HG03135 (cell line): ENCODE measurements at regions not wholly inside any gene's neighbourhood (a gene's known extent, or its start where the extent isn't known, plus 50 kb on each side); places are given as distances from the start of the nearest gene placed in this dataset.
"Not testable (repeated sequence)": the region's sequence is repeated elsewhere in the genome, so short reads cannot be mapped to it uniquely, and the experiment has no call there.

Source experiments
- ATAC-seq: cut with Tn5 transposase; IDR thresholded peaks from one replicate; pipeline ENCODE4 v1.9.1; 2021; ENCODE audit warnings: mild to moderate bottlenecking, moderate library complexity; ENCODE audit not compliant: unreplicated experiment

DNA sequence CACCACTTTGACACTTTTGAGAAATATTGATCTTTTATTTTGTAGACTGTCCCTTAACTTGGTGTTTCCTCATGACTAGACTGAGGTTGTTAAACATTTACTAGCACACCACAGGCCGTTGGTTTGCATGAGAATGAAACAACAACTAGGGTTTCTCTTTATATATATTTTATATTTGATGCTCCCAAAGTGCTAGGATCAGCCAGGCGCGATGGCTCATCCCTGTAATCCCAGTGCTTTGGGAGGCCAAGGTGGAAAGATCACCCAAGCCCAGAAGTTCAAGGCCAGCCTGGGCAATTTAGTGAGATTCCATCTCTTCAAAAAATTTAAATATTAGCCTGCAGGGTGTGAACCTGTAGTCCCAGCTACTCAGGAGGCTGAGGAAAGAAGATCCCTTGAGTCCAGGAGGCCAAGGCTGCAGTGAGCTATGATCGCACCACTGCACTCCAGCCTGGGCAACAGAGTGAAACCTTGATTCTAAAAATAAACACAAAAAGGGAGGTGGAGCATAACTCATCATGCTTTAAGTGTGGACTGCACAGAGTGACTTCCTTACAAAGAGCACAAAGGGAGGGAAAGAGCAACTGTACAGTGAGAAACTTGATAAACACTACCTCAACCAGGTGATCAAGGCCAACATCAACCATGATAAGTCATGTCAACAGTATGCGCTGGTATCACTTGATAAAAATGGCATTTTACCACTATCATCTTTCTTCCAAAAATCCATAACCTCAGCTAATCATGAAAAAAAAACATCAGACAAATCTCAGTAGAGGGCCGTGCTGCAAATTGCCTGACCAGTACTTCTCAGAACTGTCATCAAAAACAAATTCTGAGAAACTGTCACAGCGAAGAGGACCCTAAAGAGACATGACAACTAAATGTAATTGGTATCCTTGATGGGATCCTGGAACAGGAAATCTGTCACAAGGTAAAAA, 72.8 kb upstream of the ATF7IP2 start:
- peak; percentile 77 for ATAC-seq

DNA sequence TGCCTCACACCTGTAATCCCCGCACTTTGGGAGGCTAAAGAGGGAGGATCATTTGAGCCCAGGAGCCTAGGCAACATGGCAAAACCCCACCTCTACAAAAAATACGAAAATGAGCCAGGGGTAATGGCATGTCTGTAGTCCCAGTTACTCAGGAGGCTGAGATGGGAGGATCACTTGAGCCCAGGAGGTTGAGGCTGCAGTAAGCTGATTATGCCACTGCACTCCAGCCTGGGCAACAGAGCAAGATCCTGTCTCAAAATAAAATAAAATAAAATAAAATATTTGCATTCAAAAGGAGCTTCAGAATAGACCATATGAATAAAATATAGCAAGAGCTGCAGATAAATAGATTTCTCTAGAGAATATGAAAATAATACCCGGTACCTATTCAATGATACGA, 71.5 kb upstream of the ATF7IP2 start:
- no peak for ATAC-seq

DNA sequence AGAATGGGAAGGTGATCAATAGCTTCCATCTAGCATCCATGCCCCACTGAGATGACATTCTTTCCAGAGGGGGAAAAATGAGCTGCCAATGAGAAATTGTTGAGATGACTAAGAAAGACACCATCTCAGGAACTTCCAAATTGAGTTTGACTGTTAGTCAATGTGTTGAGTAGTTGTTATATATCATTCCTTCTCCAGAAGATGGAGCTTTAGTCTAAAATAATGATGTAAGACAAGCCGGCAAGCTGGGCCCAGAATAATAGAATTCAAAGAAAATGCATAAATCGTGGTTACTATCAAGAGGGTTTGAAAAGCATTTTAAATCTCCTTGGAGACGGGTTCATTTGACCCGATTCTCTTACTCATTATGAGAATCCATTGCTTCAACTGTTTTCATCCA, 71.0 kb upstream of the ATF7IP2 start:
- no peak for ATAC-seq

DNA sequence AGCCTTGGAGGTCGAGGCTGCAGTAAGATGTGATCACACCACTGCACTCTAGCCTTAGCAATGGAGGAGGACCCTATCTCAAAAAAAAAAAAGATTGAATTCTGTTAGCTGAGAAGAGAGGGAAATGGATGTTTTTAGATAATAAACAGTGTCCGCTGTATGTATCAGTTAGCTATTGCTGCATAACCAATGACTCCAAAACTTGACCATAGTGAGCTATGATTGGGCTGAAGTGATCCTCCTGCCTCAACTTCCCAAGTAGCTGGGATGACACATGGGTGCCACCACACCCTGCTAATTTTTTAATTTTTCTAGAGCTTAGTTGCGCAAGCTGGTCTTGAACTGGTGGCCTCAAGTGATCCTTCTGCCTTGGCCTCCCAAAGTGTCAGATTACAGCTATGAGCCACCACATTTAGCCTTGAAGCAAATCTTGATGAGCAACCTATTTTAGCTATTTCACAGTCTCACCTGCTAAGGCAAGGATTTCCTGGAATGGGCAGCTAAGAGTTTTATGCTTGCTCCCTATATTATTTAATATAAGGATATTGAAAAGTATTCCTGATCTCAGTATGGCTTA, 68.3 kb upstream of the ATF7IP2 start:
- ATAC-seq = no peak

DNA sequence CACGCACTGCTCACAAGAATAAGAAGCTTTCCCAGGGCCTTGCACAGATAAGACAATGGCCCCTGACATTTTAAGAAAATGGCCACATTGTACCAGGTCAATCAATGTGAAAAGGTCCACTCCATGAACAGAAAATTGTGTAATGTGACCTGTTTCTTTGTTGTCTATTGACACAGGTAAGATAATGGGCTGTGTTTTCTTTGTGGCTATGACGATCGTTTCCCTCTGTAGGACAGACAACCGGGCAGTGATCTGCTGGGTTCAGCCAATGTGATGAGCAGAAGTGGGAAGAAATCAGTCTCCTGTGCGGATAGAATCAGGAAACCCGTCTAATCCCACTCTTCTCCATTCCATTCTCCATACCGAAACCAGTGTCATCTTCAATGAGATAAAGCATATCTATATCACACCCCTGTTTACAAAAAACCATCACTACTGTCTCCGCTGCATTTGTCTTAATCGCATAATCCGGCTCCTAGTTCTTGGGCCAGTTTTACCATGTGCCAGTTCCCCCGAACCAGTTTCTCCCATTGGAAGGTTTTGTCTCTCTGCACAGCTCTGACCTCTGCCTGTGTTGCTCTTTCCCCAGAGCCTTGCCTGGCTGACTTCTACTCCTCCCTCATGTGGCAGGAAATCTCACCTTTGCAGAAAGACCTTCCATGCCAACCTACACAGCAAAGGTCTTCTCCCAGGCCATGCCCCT, 66.9 kb upstream of the ATF7IP2 start:
- ATAC-seq = no peak

DNA sequence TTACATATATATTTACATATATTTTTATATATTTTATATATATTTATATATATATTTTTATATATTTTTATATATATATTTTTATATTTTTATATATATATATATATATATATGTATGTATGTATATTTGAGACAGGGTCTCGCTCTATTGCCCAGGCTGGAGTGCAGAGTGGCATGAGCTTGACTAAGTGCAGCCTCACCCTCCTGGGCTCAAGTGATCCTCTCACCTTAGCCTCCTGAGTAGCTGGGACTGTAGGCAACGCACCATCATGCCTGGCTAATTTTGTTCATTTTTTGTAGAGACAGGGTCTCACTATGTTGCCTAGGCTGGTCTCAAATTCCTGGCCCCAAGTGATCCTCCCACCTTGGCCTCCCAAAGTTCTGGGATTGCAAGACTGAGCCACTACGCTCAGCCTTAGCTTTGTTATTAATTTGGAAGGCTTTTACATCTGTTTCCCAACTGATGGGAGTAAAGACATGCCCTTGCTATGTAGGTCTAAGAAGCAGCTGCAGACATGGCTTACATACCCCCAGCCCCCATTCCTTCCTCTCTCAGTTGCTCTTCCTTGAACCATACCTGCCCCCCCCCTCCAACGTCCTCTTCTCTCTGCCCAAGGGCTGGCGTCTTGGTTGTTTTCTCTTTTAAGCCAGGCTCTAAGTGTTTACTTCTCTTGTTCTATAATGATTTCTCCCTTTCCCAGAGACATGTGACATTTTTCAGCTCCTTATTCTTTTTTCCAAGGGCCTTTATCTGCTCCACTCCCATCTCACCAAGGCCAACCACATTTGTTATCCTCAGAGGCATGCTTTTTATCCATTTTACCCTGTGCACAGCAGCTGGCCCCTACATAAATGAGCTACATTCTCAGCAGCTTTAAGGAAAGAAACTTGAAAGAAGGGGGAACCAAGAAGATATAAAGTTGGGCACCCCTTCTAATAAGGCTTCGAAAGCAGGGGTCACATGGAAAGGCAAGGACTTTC, 64.2 kb upstream of the ATF7IP2 start:
- no peak for ATAC-seq

DNA sequence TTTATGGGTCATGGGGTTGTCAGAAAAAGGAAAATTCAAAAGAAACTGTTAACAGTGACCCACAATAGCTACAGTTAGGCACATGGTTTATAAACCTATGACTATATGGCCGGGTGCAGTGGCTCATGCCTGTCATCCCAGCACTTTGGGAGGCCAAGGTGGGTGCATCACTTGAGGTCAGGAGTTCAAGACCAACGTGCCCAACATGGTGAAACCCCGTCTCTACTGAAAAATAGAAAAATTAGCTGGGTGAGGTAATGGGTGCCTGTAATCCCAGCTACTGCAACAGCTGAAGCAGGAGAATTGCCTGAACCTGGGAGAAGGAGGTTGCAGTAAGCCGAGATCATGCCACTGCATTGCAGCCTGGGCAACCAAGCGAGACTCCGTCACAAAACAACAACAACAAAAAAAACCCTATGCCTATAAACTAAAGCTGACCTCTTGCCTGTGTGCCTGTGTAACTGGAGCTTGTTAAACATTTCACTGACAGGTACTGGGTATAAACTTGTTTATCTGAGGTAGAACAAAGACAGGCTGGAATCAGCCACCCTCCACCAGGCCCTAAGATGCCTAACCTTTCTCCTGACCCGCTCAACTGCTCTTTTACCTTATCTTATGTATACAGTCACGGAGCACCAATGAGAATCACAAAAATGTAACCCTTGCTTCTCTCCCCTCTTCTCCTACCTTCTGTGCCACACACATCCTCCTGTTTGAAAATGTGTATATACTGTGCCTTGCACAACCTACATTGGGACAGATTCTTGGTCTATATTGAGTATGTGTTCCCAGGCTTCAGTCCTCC, 62.9 kb upstream of the ATF7IP2 start:
- ATAC-seq = no peak

DNA sequence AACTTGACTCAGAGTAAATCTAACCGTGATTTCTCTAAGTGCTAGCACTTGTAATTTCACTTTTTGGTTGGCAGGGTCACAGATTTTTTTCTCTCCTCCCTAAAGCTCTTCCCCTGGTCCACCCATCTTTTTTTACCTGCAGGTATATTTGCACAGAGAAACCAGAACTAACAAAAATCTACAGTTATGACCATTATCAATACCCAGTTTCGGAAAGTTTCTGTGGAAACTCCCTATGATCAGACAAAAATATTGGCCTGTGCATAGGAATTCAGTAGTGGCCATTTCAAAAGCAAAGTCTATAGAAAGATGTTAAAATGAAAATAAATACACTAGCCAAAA, 62.4 kb upstream of the ATF7IP2 start:
- no peak for ATAC-seq

DNA sequence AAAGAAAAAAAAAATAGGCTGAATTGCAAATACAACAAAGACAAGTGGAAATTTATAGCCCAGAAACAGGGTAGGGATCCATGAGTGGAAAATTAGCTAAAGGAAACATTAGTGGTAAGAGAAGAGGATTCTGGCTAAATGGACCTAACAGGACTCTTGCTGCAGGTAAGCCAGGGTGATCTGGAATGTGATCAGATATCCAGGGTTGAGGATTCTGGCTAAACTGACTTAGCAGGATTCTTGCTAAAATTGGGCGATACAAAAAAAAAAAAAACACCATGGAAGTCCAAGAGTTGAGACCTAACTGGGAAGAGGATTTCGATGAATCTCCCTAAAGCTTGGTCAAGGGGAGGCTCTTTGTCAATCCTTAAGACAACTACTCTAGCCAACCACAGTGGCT, 61.7 kb upstream of the ATF7IP2 start:
- no peak for ATAC-seq

DNA sequence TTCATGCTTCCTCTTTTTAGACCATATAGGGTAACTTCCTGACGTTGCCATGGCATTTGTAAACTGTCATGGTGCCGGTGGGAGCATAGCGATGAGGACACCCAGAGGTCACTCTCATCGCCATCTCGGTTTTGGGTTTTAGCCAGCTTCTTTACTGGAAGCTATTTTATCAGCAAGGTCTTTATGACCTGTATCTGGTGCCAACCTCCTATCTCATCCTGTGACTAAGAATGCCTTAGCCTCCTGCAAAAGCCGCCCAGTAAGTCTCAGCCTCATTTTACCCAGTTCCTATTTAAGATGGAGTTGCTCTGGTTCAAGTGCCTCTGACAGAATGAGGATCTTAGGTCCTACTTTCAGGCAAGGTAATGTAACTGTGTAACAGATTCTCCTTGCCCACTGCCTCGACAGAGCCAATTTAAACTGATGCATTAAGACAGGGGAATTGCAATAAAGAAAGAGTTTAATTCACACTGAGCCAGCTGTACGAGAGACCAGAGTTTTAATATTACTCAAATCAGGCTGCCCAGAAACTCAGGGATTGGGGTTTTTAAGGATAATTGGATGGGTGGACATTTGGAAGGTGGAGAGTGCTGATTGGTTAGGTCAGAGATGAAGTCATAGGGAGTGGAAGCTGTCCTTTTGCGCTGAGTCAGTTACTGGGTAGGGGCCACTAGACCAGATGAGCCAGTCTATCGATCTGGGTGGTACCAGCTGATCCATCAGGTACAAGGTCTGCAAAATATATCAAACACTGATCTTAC, 59.9 kb upstream of the ATF7IP2 start:
- ATAC-seq = no peak

DNA sequence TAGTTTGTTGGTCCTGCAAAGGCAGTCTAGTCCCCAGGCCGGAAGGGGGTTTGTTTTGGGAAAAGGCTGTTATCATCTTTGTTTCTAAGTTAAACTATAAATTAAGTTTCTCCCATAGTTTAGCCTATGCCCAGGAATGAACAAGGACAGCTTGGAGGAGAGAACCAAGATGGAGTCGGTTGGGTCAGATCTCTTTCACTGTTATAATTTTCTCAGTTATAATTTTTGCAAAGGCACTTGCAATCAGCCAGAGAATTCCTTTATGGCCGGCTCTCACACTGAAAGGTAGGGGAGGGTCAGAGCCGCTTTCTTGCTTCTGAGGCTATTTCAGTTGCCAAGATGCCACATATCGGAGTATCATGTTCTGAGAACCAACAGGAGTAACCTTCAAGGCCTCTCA, 59.2 kb upstream of the ATF7IP2 start:
- ATAC-seq = no peak

DNA sequence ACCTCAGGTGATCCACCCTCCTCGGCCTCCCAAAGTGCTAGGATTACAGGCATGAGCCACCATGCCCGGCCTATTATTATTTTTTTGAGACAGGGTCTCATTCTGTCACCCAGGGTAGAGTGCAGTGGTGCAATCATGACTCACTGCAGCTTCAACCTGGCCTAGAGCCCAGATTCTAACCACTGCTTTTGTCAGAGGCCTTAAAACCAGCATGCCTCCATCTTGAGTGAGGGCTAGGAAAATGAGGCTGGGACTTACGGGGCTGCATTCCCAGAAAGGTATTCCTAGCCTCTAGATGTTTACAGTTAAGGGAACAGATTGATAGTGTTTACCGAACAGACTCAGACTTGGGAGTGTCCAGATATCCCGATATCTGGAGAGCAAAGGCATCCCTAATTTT, 57.6 kb upstream of the ATF7IP2 start:
- ATAC-seq = not testable (repeated sequence)

DNA sequence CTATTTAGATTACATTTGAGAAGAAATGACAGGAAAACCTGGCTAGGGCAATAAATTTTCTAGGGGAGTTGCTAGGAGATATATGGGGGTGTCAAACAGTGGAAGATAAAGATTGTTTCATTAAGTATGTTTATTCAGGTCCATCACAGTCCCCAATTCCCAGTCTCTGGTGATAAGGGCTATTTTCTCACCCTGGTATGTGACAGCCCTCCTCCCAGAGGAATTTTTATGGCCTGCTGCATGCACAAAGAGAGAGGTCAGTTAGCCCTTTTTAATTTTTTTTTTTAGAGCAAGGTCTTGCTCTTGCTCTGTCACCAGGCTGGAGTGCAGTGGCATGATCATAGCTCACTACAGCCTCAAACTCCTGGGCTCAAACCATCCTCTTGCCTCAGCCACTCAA, 53.6 kb upstream of the ATF7IP2 start:
- ATAC-seq = no peak

DNA sequence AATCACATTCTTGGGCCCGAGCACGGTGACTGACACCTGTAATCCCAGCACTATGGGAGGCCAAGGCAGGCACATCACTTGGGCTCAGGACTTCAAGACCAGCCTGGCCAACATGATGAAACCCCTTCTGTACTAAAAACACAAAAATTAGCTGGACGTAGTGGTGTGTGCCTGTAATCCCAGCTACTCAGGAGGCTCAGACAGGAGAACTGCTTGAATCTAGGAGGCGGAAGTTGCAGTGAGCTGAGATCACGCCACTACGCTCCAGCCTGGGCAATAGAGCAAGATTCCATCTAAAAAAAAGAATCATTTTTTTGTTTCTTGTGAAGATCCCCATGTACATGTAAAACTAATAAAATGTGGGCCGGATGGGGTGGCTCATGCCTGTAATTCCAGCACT, 53.1 kb upstream of the ATF7IP2 start:
- ATAC-seq = no peak

DNA sequence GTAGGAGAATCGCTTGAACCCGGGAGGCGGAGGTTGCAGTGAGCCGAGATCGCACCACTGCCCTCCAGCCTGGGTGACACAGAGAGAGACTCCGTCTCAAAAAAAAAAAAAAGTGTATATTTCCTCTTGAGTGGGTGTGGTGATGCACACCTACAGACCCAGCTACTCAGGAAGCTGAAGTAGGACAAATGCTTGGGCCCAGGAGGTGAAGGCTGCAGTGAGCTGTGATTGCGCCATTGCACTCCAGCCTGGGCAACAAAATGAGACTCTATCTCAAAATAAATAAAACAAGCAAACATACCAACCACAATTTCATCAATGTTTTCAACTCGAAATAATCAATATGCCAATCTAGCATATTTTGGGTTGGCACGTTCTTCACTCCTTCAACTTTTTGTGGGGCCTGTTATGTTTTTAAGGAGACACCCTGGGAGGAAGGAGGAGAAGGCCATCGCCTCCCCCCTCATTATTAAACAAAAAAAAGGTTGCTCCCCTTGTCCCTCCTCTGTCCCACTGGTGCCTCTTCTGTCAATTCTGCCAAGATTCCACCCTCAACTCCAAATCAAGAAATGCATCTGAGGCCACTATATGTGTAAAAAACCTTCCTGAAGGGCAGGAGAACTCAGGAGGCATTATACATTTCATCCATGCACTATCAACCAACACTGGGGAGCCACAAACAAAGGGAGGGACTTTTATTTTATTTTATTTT, 52.4 kb upstream of the ATF7IP2 start:
- ATAC-seq = no peak

DNA sequence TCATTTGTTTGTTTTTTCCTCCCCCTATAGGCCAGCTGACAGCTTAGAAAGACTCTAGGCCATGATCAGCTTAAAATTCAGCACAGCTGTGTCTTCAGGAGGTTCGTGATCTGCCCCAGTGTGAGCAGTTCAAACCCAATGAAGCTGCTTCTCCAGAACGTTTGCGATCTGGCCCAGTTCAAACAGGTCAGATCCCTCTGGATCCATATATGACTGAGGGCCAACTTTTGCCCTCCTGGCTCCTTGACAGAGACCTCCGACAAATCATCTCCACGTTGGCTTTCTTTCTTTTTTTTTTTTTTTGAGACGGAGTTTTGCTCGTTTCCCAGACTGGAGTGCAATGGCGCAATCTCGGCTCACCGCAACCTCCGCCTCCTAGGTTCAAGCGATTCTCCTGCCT, 50.2 kb upstream of the ATF7IP2 start:
- no peak for ATAC-seq
